GM12875 (cell line): ENCODE measurements at regions not wholly inside any gene's neighbourhood (a gene's known extent, or its start where the extent isn't known, plus 50 kb on each side); places are given as distances from the start of the nearest gene placed in this dataset.

Experiments used
- H3K4me3 ChIP-seq: one replicate; pipeline ENCODE4 v1.5.1; 2011; ENCODE audit warnings: low read depth, low read length, control low read depth
- TF ChIP-seq, protein P1 (sequence below): IDR thresholded peaks from 2 replicates; pipeline ENCODE4 v1.5.1; 2011; ENCODE audit warnings: low read depth, mild to moderate bottlenecking, control low read depth, inconsistent platforms, low read length, moderate library complexity, borderline replicate concordance; ENCODE audit not compliant: insufficient read depth

DNA sequence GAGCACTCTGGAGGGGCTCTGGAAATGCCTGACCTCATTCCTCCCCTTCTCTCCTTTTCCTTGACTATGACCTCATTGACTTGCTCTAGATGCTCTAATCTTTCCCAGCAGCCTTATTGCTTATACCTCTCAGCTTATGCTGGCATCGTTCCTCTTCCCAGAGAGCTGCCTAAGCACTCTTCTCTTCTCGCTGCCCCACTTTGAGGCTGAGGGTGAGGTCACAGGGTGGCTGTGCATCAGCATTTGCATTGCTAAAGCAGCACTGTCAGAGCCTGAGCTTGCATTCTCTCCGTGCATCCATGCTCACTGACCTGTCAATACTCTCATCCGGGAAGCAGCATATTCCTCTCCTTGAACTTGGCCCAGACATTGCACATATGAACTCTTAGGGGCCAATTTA, 96.4 kb upstream of the NTRK2 start:
- H3K4me3 ChIP-seq, result no peak overlapping the region
- TF ChIP-seq, protein P1, sequence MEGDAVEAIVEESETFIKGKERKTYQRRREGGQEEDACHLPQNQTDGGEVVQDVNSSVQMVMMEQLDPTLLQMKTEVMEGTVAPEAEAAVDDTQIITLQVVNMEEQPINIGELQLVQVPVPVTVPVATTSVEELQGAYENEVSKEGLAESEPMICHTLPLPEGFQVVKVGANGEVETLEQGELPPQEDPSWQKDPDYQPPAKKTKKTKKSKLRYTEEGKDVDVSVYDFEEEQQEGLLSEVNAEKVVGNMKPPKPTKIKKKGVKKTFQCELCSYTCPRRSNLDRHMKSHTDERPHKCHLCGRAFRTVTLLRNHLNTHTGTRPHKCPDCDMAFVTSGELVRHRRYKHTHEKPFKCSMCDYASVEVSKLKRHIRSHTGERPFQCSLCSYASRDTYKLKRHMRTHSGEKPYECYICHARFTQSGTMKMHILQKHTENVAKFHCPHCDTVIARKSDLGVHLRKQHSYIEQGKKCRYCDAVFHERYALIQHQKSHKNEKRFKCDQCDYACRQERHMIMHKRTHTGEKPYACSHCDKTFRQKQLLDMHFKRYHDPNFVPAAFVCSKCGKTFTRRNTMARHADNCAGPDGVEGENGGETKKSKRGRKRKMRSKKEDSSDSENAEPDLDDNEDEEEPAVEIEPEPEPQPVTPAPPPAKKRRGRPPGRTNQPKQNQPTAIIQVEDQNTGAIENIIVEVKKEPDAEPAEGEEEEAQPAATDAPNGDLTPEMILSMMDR, result no peak

DNA sequence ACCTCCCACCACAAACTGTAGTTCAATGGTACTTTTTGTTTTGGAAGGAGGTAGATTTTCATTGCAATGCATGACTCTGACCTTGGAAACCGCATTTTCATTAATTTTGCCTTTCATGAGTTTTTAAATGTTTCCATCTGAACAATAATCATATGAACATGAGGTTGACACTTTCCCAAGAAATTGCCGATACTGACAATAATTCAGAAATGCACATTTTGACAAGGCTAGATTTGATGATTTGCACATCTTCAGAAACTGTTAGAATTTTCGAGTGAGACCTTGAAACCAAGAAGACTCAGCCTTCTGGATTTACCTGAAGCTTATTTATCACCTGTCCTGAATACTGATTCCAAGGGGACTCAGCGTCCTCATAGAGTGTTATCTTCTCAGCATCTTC, 93.8 kb upstream of the NTRK2 start:
- TF ChIP-seq, protein P1, result no peak
- H3K4me3 ChIP-seq, result no peak overlapping the region

DNA sequence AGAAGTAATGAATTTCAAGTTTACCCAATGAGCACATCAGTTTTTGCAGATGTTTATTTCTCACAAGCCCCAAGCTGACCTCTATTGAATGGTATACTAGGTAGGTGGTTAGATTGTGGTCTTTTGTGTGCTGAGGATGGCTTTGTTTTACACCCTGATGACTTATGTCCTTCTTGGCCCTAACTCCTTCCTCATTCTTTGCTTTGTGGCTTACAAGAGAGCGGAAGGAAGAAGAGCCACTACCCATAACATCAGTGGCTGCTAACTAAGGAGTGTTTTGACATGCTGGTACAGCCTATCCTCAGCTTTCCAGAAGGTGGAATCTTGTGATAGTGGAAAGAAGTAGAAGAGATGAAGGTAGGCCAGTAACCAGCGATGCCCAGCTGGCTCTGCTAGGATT, 85.7 kb upstream of the NTRK2 start:
- no peak overlapping the region for H3K4me3 ChIP-seq
- TF ChIP-seq, protein P1, result no peak

DNA sequence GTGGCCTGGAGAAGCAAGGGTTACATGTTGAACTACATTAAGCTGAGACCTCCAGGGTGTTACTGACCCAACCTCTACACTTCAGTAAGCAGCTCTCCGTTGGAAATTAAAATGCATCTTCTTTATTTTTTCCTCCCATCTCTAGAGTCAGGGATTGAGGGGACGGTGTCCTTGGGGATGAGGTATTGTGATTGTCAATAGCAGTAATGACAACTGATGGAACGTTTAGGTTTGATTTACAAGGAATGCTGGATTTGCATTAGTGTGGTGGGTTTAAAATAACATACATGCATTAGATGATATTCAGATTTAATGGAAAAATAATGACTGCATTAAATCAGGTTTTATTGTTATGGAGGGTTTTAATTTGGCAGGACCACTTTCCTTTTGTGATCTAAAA, 82.9 kb upstream of the NTRK2 start:
- no peak overlapping the region for H3K4me3 ChIP-seq
- TF ChIP-seq, protein P1, result no peak

DNA sequence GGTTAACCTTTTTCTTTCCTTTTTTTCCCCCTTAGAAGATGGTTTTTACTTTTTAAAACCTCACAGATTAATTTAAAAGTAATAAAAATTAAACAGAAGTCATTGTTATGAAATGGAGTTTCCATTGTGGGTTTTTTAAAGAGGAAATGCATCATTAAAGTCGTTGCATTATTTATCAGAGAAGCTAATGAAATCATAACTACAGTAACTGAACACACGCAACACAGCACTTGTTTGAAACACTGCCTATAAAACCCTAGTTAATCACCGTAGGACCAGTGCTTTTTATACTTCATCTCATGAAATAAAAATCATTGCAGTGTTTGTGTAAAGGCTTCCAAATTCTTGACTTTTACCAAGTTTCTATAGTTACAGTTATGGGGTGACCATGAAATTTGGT, 82.4 kb upstream of the NTRK2 start:
- TF ChIP-seq, protein P1, result no peak
- H3K4me3 ChIP-seq, result no peak overlapping the region

DNA sequence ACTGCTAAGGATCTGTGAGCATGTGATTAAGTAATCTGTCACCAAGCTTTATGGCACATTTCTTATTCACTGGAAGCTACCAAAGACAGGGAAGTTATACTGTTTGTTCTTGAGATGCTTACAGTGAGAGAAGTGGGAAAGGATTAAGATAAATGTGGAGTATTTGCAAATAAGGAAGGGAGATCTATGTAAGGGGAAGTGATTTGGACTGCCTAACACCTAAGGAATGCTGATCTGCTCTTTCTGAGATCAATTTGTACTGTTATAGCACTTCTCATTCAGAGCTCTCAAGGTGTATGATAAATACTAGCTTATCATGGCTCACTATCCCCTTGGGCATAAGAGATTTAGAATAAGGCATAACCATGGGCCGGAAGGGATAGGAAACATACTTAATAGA, 80.0 kb upstream of the NTRK2 start:
- H3K4me3 ChIP-seq, result no peak overlapping the region

DNA sequence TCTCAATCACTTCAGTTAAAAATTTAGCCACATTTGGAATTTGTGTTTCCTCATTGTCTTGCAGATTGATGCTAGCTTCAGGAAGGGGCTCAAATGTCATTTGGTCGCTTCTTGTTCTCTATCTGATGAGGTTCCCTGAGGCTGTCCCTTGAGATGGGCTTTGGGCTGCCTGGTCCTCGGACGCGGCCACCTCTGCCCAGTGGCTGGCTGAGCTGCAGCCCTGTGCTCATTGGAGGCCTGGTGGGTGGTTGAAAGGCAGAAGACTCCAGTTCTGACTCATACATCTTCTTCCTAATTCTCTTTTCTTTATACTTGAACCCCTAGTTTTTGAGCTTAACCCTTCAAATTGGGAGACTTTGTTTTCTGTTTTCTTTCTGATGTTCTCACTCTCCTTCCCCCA, 78.8 kb upstream of the NTRK2 start:
- TF ChIP-seq, protein P1, result no peak
- no peak overlapping the region for H3K4me3 ChIP-seq

More for the DNA sequence above, 80.0 kb upstream of the NTRK2 start:
- TF ChIP-seq, protein P1, result no peak
